MV-4-11 (cell line): ENCODE measurements at regions not wholly inside any gene's neighbourhood (a gene's known extent, or its start where the extent isn't known, plus 50 kb on each side); places are given as distances from the start of the nearest gene placed in this dataset.
"Not testable (repeated sequence)": the region's sequence is repeated elsewhere in the genome, so short reads cannot be mapped to it uniquely, and the experiment has no call there.

Source experiments
- DNase-seq: peaks from one replicate; lab custom pipeline; 2025; lab: John Stamatoyannopoulos, UW

GRCh38 chr6:63441266-63441956 is 121.6 kb upstream of the LGSN start:
- no peak for DNase-seq

- no peak for DNase-seq
Measured at GRCh38 chr6:63442870-63443269, 123.1 kb upstream of the LGSN start.

GRCh38 chr6:63444768-63445167 is 125.0 kb upstream of the LGSN start:
- no peak for DNase-seq

GRCh38 chr6:63446405-63446804 is 125.9 kb upstream of the LOC128125822 start:
- DNase-seq = no peak

GRCh38 chr6:63447134-63447533 is 125.1 kb upstream of the LOC128125822 start:
- no peak for DNase-seq

- no peak for DNase-seq
Measured at GRCh38 chr6:63448229-63448628, 124.1 kb upstream of the LOC128125822 start.

GRCh38 chr6:63449714-63450113 is 122.6 kb upstream of the LOC128125822 start:
- DNase-seq = no peak

GRCh38 chr6:63451238-63451637 is 121.0 kb upstream of the LOC128125822 start:
- no peak for DNase-seq

GRCh38 chr6:63452125-63452524 is 120.2 kb upstream of the LOC128125822 start:
- DNase-seq = no peak

- DNase-seq = no peak
Measured at GRCh38 chr6:63456734-63457133, 115.5 kb upstream of the LOC128125822 start.

- DNase-seq = no peak
Measured at GRCh38 chr6:63458480-63459115, 113.7 kb upstream of the LOC128125822 start.

- DNase-seq = no peak
Measured at GRCh38 chr6:63459814-63460213, 112.5 kb upstream of the LOC128125822 start.

- no peak for DNase-seq
Measured at GRCh38 chr6:63460971-63461370, 111.3 kb upstream of the LOC128125822 start.

GRCh38 chr6:63464060-63464459 is 108.2 kb upstream of the LOC128125822 start:
- DNase-seq = no peak

- no peak for DNase-seq
Measured at GRCh38 chr6:63465750-63466149, 106.5 kb upstream of the LOC128125822 start.

GRCh38 chr6:63466242-63466733 is 106.0 kb upstream of the LOC128125822 start:
- no peak for DNase-seq

GRCh38 chr6:63467247-63467954 is 104.9 kb upstream of the LOC128125822 start:
- no peak for DNase-seq

GRCh38 chr6:63471145-63471544 is 101.1 kb upstream of the LOC128125822 start:
- DNase-seq = not testable (repeated sequence)

GRCh38 chr6:63471654-63472053 is 100.6 kb upstream of the LOC128125822 start:
- no peak for DNase-seq

- no peak for DNase-seq
Measured at GRCh38 chr6:63475707-63476106, 96.6 kb upstream of the LOC128125822 start.

- DNase-seq = no peak
Measured at GRCh38 chr6:63476302-63476701, 96.0 kb upstream of the LOC128125822 start.

GRCh38 chr6:63477422-63478040 is 94.7 kb upstream of the LOC128125822 start:
- no peak for DNase-seq

- no peak for DNase-seq
Measured at GRCh38 chr6:63478734-63479133, 93.5 kb upstream of the LOC128125822 start.
